Transverse colon (tissue), 4 donors: ENCODE measurements at regions not wholly inside any gene's neighbourhood (a gene's known extent, or its start where the extent isn't known, plus 50 kb on each side); places are given as distances from the start of the nearest gene placed in this dataset.
A peak's percentile ranks its signal among the peaks of the same experiment; 100 is the strongest.

Source experiments
- DNase-seq: peaks from one replicate; pipeline ENCODE4 v3.0.0-alpha.2; 2019
- H3K27ac ChIP-seq, 4 donors: fragments of 200-600 bp; sonication (generic); 2 replicates each; pipeline ENCODE4 v1.5.1; 2016 to 2018; ENCODE audit warnings: inconsistent platforms in 4 of 4
- H3K27me3 ChIP-seq: fragments of 200-600 bp; sonication (generic); 2 replicates; pipeline ENCODE4 v1.5.1; 2017; ENCODE audit warnings: inconsistent platforms
- H3K36me3 ChIP-seq, 4 donors: fragments of 200-600 bp; sonication (generic); 2 replicates each; pipeline ENCODE4 v1.5.1; 2017 to 2019; ENCODE audit warnings: inconsistent platforms in 4 of 4
- H3K4me1 ChIP-seq, 4 donors: fragments of 200-600 bp; sonication (generic); 2 replicates each; pipeline ENCODE4 v1.5.1; 2017 to 2020; ENCODE audit warnings: inconsistent platforms in 4 of 4
- H3K4me3 ChIP-seq, 4 donors: fragments of 200-600 bp; sonication (generic); 1 replicate in 1 of 4; 2 replicates in 3 of 4; pipeline versions ENCODE4 v1.5.1 to v1.6.1; 2017 to 2019; ENCODE audit warnings: inconsistent platforms in 4 of 4
- H3K9me3 ChIP-seq, 2 donors: fragments of 200-600 bp; sonication (generic); 2 replicates each; pipeline ENCODE4 v1.5.1; 2017 to 2019; ENCODE audit warnings: inconsistent platforms in 2 of 2
- EP300 ChIP-seq: sonication (generic); formaldehyde crosslinking; IDR thresholded peaks from one replicate; pipeline ENCODE4 v1.6.1; 2017; ENCODE audit warnings: antibody characterized with exemption, low read depth
- POLR2A ChIP-seq: fragments of 450-650 bp; IDR thresholded peaks from one replicate; pipeline ENCODE4 v1.6.1; 2016; ENCODE audit warnings: antibody characterized with exemption, mild to moderate bottlenecking, moderate library complexity
- POLR2AphosphoS5 ChIP-seq, 3 donors: sonication (generic); formaldehyde crosslinking; IDR thresholded peaks; one replicate each; pipeline ENCODE4 v1.6.1; 2016; ENCODE audit warnings: antibody characterized with exemption in 3 of 3
- WGBS, 2 donors: methylation state at CpG; one replicate each; pipeline ENCODE4 v1.1.5; 2018; ENCODE audit warnings: low coverage in 1 of 2; 5-methylcytosine and 5-hydroxymethylcytosine counted together
- in situ Hi-C, 4 donors: fragments of 200-750 bp; cut with MboI; loops; one replicate each; pipeline versions ENCODE4 v1.15.0 to v1.15.1; 2017; ENCODE audit warnings: low sequenced_read_pairs in 3 of 4, low pct_ligation_motif_present in 1 of 4, low pct_unique_long_range_greater_than_20kb in 1 of 4
- intact Hi-C: fragments of 100-400 bp; cut with DNase I; formaldehyde crosslinking; loops from one replicate; pipeline ENCODE4 v1.15.1; 2023; ENCODE audit warnings: low total_unique reads
- TF ChIP-seq, protein P1 (sequence below), 5 experiments: fragments of 200-600 bp in 3 of 5; fragments of 450-650 bp in 2 of 5; sonication (generic) in 3 of 5; IDR thresholded peaks; 1 replicate in 2 of 5; 2 replicates in 3 of 5; pipeline ENCODE4 v1.5.1; 2016 to 2017; ENCODE audit warnings: antibody characterized with exemption in 5 of 5, inconsistent platforms in 3 of 5, mild to moderate bottlenecking in 2 of 5, moderate library complexity in 1 of 5

DNA sequence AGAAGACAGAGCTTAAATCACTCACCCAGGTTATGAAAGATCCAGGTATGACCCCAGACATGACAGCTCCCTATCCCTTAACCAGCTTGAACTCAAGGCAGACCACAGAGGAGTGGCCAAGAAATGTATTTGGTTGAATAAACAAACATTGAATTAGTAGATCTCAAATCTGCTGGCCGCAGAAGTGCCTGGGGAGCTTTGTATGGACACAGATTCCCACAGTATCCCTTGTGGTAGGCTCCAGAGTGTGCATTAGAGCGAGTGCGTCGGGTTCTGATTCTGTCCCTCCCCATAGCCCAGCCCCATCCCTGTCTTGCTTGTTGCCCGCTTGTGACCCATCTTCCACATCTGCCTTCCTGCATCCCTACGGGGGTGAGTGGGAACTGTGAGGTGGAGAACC, 118.8 kb upstream of the FOXF1 start:
- H3K36me3 ChIP-seq, result no peaks in the 10 kb centered on the region
- in situ Hi-C loops (no loop called here), intact Hi-C loops (no loop called here)
- WGBS, 2 donors, result 79% methylated on average over 6 of the region's 6 CpGs; no CpG with 5 or more reads in 1 of the 2 donors
- H3K27ac ChIP-seq, result peak overlapping the region in 2 of 4 donors; percentile 16 to 41
- no peak for DNase-seq
- no peaks in the 10 kb centered on the region for H3K9me3 ChIP-seq
- H3K4me1 ChIP-seq, result peaks cover 0 to 11% (median 4%) of the 10 kb centered on the region in 4 donors
- no peaks in the 10 kb centered on the region for H3K27me3 ChIP-seq
- TF ChIP-seq, protein P1, sequence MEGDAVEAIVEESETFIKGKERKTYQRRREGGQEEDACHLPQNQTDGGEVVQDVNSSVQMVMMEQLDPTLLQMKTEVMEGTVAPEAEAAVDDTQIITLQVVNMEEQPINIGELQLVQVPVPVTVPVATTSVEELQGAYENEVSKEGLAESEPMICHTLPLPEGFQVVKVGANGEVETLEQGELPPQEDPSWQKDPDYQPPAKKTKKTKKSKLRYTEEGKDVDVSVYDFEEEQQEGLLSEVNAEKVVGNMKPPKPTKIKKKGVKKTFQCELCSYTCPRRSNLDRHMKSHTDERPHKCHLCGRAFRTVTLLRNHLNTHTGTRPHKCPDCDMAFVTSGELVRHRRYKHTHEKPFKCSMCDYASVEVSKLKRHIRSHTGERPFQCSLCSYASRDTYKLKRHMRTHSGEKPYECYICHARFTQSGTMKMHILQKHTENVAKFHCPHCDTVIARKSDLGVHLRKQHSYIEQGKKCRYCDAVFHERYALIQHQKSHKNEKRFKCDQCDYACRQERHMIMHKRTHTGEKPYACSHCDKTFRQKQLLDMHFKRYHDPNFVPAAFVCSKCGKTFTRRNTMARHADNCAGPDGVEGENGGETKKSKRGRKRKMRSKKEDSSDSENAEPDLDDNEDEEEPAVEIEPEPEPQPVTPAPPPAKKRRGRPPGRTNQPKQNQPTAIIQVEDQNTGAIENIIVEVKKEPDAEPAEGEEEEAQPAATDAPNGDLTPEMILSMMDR (IDR thresholded peaks at IDR 0.05), result no peak
- TF ChIP-seq POLR2A (no peak), POLR2AphosphoS5 (IDR thresholded peaks at IDR 0.05) (no peak), EP300 (no peak)
- H3K4me3 ChIP-seq, result no peak overlapping the region

DNA sequence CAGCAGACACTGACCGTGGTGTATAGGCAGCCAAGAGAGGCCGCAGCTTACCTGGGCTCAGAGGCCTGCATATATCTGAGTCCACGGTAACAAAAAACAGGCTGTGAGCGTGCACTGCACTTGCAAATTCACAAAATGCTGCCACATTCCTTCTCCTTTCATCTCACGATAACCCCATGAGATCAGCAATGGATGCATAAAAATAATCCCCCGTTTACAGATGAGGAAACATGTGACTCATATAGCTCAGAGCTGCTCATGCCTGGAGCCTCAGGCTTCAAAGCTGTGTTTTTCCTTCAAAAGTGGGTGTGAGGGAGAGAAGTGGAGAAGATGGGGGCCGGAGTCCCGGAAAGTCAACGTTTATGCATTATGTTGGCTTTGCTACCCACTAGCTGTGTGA, 118.3 kb upstream of the FOXF1 start:
- Histone ChIP-seq H3K4me3 (no peak overlapping the region), H3K27me3 (no peaks in the 10 kb centered on the region), H3K36me3 (no peaks in the 10 kb centered on the region), H3K9me3 (no peaks in the 10 kb centered on the region), H3K27ac (peak overlapping the region in 2 of 4 donors; percentile 16 to 41), H3K4me1 (peaks cover 0 to 14% (median 4%) of the 10 kb centered on the region in 4 donors)
- no peak for DNase-seq
- WGBS, 2 donors, result 53 to 64% methylated on average over 3 to 9 of the region's 9 CpGs
- TF ChIP-seq, protein P1 (IDR thresholded peaks at IDR 0.05), result no peak
- no peak for TF ChIP-seq POLR2AphosphoS5 (IDR thresholded peaks at IDR 0.05)
- in situ Hi-C loops, result no loop called here
- intact Hi-C loops, result no loop called here

DNA sequence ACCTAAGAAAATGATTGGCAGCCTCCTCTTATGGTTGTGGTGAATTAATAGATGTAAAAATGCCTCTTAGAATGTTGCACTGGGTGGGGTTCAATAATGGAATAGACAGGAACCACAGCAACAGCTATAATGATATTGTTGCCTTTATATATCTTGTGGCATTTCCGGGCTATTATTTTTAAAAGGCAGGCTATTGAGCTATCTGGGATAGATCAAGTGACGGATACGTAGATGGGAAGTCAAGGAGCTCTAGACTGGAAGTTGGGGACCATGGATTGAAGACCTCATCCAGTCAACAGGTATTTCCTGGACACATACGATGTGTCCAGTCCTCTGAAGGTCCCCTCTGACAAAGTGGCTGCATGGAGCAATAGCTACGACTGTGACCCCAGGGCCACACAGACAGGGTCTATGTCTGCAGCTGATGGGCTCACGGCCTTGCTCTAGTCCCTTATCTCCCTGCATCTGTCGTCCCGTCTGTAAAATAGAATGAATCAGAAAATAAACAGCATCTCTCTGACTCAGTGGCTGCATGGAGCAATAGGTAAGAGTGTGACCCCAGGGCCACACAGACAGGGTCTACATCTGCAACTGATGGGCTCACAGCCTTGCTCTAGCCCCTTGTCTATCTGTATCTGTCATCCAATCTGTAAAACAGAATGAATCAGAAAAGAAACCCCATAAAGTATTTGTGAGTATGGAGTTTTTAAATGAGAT, 117.7 kb upstream of the FOXF1 start:
- Histone ChIP-seq H3K4me1 (peaks cover 0 to 14% (median 7%) of the 10 kb centered on the region in 4 donors), H3K27me3 (no peaks in the 10 kb centered on the region), H3K9me3 (no peaks in the 10 kb centered on the region), H3K4me3 (no peak overlapping the region), H3K27ac (no peak overlapping the region), H3K36me3 (no peaks in the 10 kb centered on the region)
- TF ChIP-seq POLR2AphosphoS5 (IDR thresholded peaks at IDR 0.05), result no peak
- no peak for TF ChIP-seq EP300
- TF ChIP-seq POLR2A, result no peak
- TF ChIP-seq, protein P1 (IDR thresholded peaks at IDR 0.05), result no peak
- in situ Hi-C loops, result no loop called here
- intact Hi-C loops, result no loop called here
- no peak for DNase-seq
- WGBS, 2 donors, result 83% methylated on average over 2 to 8 of the region's 8 CpGs

DNA sequence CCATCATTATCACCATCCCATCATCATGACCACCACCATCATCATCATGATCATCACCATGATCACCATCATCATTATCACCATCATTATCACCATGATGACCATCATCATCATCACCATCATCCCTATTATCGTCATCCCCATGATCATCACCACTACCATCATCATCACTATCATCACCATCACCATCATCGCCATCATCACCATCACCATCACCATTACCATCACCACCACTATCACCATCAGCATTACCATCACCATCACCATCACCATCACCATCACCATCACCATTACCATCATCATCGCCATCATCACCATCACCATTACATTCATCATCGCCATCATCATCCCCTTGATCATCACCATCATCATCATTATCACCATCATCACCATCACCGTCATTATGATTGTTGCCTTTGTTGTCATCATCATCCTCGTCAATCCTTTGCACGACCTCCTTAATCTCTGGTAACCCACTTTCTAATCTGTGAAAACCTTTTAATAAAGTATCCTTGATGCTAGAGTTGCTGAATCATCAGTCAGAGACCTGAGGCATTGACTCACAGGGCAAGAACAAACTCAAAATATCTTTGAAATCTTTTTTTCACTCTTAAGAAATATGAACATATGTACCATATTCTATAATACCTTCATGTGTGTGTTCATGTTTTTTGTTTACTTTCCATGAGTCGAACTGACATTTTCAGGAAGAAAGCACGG, 116.3 kb upstream of the FOXF1 start:
- in situ Hi-C loops (no loop called here), intact Hi-C loops (no loop called here)
- Histone ChIP-seq H3K9me3 (no peaks in the 10 kb centered on the region), H3K4me3 (no peak overlapping the region), H3K36me3 (no peaks in the 10 kb centered on the region), H3K4me1 (peaks cover 0 to 14% (median 7%) of the 10 kb centered on the region in 4 donors), H3K27me3 (no peaks in the 10 kb centered on the region), H3K27ac (peak overlapping the region in 1 of 4 donors; percentile 57)
- no peak for DNase-seq
- no peak for TF ChIP-seq EP300
- 90 to 100% methylated on average over 5 to 9 of the region's 9 CpGs for WGBS, 2 donors
